Prostate gland (tissue), 2 donors: ENCODE measurements at regions not wholly inside any gene's neighbourhood (a gene's known extent, or its start where the extent isn't known, plus 50 kb on each side); places are given as distances from the start of the nearest gene placed in this dataset.
"Not testable (repeated sequence)": the region's sequence is repeated elsewhere in the genome, so short reads cannot be mapped to it uniquely, and the experiment has no call there.

Source experiments
- POLR2A ChIP-seq: fragments of 450-650 bp; IDR thresholded peaks from one replicate; pipeline ENCODE4 v1.6.1; 2016; ENCODE audit warnings: antibody characterized with exemption, mild to moderate bottlenecking
- POLR2AphosphoS5 ChIP-seq: sonication (generic); formaldehyde crosslinking; IDR thresholded peaks from one replicate; pipeline ENCODE4 v1.6.1; 2017; ENCODE audit warnings: antibody characterized with exemption
- TF ChIP-seq, protein P1 (sequence below), 4 experiments: fragments of 200-600 bp in 2 of 4; fragments of 450-650 bp in 2 of 4; sonication (generic) in 2 of 4; IDR thresholded peaks; 1 replicate in 3 of 4; 2 replicates in 1 of 4; pipeline ENCODE4 v1.5.1; 2016 to 2019; ENCODE audit warnings: antibody characterized with exemption in 4 of 4, mild to moderate bottlenecking in 2 of 4, moderate library complexity in 2 of 4

DNA sequence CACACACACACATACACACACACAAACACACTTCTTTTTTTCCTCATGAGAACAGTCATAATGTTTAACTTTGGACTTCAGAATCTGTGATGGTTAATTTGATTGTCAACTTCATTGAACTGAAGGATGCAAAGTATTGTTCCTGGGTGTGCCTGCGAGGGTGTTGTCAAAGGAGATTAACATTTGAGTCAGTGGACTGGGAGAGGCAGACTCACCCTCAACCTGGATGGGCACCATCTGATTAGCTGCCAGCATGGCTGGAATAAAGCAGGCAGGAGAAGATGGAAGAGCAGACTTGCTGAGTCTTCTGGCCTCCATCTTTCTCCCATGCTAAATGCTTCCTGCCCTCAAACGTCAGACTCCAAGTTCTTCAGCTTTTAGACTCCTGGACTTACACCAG is 167.6 kb upstream of the CRBN start:
- not testable (repeated sequence) for TF ChIP-seq POLR2A, POLR2AphosphoS5
- TF ChIP-seq, protein P1, sequence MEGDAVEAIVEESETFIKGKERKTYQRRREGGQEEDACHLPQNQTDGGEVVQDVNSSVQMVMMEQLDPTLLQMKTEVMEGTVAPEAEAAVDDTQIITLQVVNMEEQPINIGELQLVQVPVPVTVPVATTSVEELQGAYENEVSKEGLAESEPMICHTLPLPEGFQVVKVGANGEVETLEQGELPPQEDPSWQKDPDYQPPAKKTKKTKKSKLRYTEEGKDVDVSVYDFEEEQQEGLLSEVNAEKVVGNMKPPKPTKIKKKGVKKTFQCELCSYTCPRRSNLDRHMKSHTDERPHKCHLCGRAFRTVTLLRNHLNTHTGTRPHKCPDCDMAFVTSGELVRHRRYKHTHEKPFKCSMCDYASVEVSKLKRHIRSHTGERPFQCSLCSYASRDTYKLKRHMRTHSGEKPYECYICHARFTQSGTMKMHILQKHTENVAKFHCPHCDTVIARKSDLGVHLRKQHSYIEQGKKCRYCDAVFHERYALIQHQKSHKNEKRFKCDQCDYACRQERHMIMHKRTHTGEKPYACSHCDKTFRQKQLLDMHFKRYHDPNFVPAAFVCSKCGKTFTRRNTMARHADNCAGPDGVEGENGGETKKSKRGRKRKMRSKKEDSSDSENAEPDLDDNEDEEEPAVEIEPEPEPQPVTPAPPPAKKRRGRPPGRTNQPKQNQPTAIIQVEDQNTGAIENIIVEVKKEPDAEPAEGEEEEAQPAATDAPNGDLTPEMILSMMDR (IDR thresholded peaks at IDR 0.05), result not testable (repeated sequence)
